Transverse colon (tissue), 4 donors: ENCODE measurements at regions not wholly inside any gene's neighbourhood (a gene's known extent, or its start where the extent isn't known, plus 50 kb on each side); places are given as distances from the start of the nearest gene placed in this dataset.

ENCODE experiments used
- DNase-seq: peaks from one replicate; pipeline ENCODE4 v3.0.0-alpha.2; 2019
- H3K27ac ChIP-seq, 4 donors: fragments of 200-600 bp; sonication (generic); 2 replicates each; pipeline ENCODE4 v1.5.1; 2016 to 2018; ENCODE audit warnings: inconsistent platforms in 4 of 4
- H3K27me3 ChIP-seq: fragments of 200-600 bp; sonication (generic); 2 replicates; pipeline ENCODE4 v1.5.1; 2017; ENCODE audit warnings: inconsistent platforms
- H3K36me3 ChIP-seq, 4 donors: fragments of 200-600 bp; sonication (generic); 2 replicates each; pipeline ENCODE4 v1.5.1; 2017 to 2019; ENCODE audit warnings: inconsistent platforms in 4 of 4
- H3K4me1 ChIP-seq, 4 donors: fragments of 200-600 bp; sonication (generic); 2 replicates each; pipeline ENCODE4 v1.5.1; 2017 to 2020; ENCODE audit warnings: inconsistent platforms in 4 of 4
- H3K4me3 ChIP-seq, 4 donors: fragments of 200-600 bp; sonication (generic); 1 replicate in 1 of 4; 2 replicates in 3 of 4; pipeline versions ENCODE4 v1.5.1 to v1.6.1; 2017 to 2019; ENCODE audit warnings: inconsistent platforms in 4 of 4
- H3K9me3 ChIP-seq, 2 donors: fragments of 200-600 bp; sonication (generic); 2 replicates each; pipeline ENCODE4 v1.5.1; 2017 to 2019; ENCODE audit warnings: inconsistent platforms in 2 of 2
- CTCF ChIP-seq, 5 experiments: fragments of 200-600 bp in 3 of 5; fragments of 450-650 bp in 2 of 5; sonication (generic) in 3 of 5; IDR thresholded peaks; 1 replicate in 2 of 5; 2 replicates in 3 of 5; pipeline ENCODE4 v1.5.1; 2016 to 2017; ENCODE audit warnings: antibody characterized with exemption in 5 of 5, inconsistent platforms in 3 of 5, mild to moderate bottlenecking in 2 of 5, moderate library complexity in 1 of 5
- EP300 ChIP-seq: sonication (generic); formaldehyde crosslinking; IDR thresholded peaks from one replicate; pipeline ENCODE4 v1.6.1; 2017; ENCODE audit warnings: antibody characterized with exemption, low read depth
- POLR2A ChIP-seq: fragments of 450-650 bp; IDR thresholded peaks from one replicate; pipeline ENCODE4 v1.6.1; 2016; ENCODE audit warnings: antibody characterized with exemption, mild to moderate bottlenecking, moderate library complexity
- POLR2AphosphoS5 ChIP-seq, 3 donors: sonication (generic); formaldehyde crosslinking; IDR thresholded peaks; one replicate each; pipeline ENCODE4 v1.6.1; 2016; ENCODE audit warnings: antibody characterized with exemption in 3 of 3
- WGBS, 2 donors: methylation state at CpG; one replicate each; pipeline ENCODE4 v1.1.5; 2018; ENCODE audit warnings: low coverage in 1 of 2; 5-methylcytosine and 5-hydroxymethylcytosine counted together
- in situ Hi-C, 4 donors: fragments of 200-750 bp; cut with MboI; loops; one replicate each; pipeline versions ENCODE4 v1.15.0 to v1.15.1; 2017; ENCODE audit warnings: low sequenced_read_pairs in 3 of 4, low pct_ligation_motif_present in 1 of 4, low pct_unique_long_range_greater_than_20kb in 1 of 4
- intact Hi-C: fragments of 100-400 bp; cut with DNase I; formaldehyde crosslinking; loops from one replicate; pipeline ENCODE4 v1.15.1; 2023; ENCODE audit warnings: low total_unique reads

- WGBS, 2 donors, result 80% methylated on average over 9 of the region's 9 CpGs; no CpG with 5 or more reads in 1 of the 2 donors
Measured at GRCh38 chr2:47299555-47299954, 69.6 kb upstream of the EPCAM start.

GRCh38 chr2:47298771-47299170 is 70.3 kb upstream of the EPCAM start:
- in situ Hi-C loops (no loop called here), intact Hi-C loops (no loop called here)
- H3K27ac ChIP-seq, result no peak overlapping the region
- no peaks in the 10 kb centered on the region for H3K27me3 ChIP-seq
- no peak overlapping the region for H3K4me3 ChIP-seq
- no peak for DNase-seq
- 67 to 82% methylated on average over 2 to 3 of the region's 3 CpGs for WGBS, 2 donors
- peaks cover 4 to 20% (median 9%) of the 10 kb centered on the region in 4 donors for H3K4me1 ChIP-seq
- H3K36me3 ChIP-seq, result no peaks in the 10 kb centered on the region
- H3K9me3 ChIP-seq, result no peaks in the 10 kb centered on the region
- TF ChIP-seq POLR2AphosphoS5 (IDR thresholded peaks at IDR 0.05) (no peak), CTCF (IDR thresholded peaks at IDR 0.05) (no peak), POLR2A (no peak), EP300 (no peak)

More at GRCh38 chr2:47299555-47299954, 69.6 kb upstream of the EPCAM start:
- TF ChIP-seq POLR2A (no peak), POLR2AphosphoS5 (IDR thresholded peaks at IDR 0.05) (no peak), EP300 (no peak), CTCF (IDR thresholded peaks at IDR 0.05) (no peak)
- H3K9me3 ChIP-seq, result no peaks in the 10 kb centered on the region
- peaks cover 4 to 17% (median 7%) of the 10 kb centered on the region in 4 donors for H3K4me1 ChIP-seq
- H3K27ac ChIP-seq, result no peak overlapping the region
- intact Hi-C loops, result no loop called here
- no peaks in the 10 kb centered on the region for H3K27me3 ChIP-seq
- no peaks in the 10 kb centered on the region for H3K36me3 ChIP-seq
- no peak overlapping the region for H3K4me3 ChIP-seq
- DNase-seq, result no peak
- in situ Hi-C loops, result no loop called here

- Histone ChIP-seq H3K9me3 (no peaks in the 10 kb centered on the region), H3K4me3 (no peak overlapping the region), H3K27ac (no peak overlapping the region), H3K4me1 (peaks cover 4 to 16% (median 8%) of the 10 kb centered on the region in 4 donors), H3K27me3 (no peaks in the 10 kb centered on the region), H3K36me3 (no peaks in the 10 kb centered on the region)
- WGBS, 2 donors, result 85 to 91% methylated on average over 5 to 7 of the region's 7 CpGs
- in situ Hi-C loops (no loop called here), intact Hi-C loops (no loop called here)
- TF ChIP-seq POLR2AphosphoS5 (IDR thresholded peaks at IDR 0.05), result no peak
- TF ChIP-seq CTCF (IDR thresholded peaks at IDR 0.05), result no peak
- TF ChIP-seq POLR2A, result no peak
- no peak for DNase-seq
Measured at GRCh38 chr2:47297767-47298425, 71.2 kb upstream of the EPCAM start.

- in situ Hi-C loops, result no loop called here
Measured at GRCh38 chr2:47295981-47296635, 73.0 kb upstream of the EPCAM start.

More at GRCh38 chr2:47295981-47296635, 73.0 kb upstream of the EPCAM start:
- H3K27me3 ChIP-seq, result no peaks in the 10 kb centered on the region
- peak overlapping the region in 2 of 4 donors; percentile 15 to 45 for H3K27ac ChIP-seq
- no peak for DNase-seq
- intact Hi-C loops, result no loop called here
- 81 to 86% methylated on average over 5 of the region's 5 CpGs for WGBS, 2 donors
- no peak for TF ChIP-seq EP300
- TF ChIP-seq POLR2A, result no peak
- TF ChIP-seq POLR2AphosphoS5 (IDR thresholded peaks at IDR 0.05), result no peak
- TF ChIP-seq CTCF (IDR thresholded peaks at IDR 0.05), result no peak
- no peaks in the 10 kb centered on the region for H3K9me3 ChIP-seq
- H3K36me3 ChIP-seq, result no peaks in the 10 kb centered on the region
- no peak overlapping the region for H3K4me3 ChIP-seq
- H3K4me1 ChIP-seq, result peaks cover 4 to 11% (median 8%) of the 10 kb centered on the region in 4 donors
